Spinal cord (tissue), 9 donors: ENCODE measurements at regions not wholly inside any gene's neighbourhood (a gene's known extent, or its start where the extent isn't known, plus 50 kb on each side); places are given as distances from the start of the nearest gene placed in this dataset.

ENCODE experiments used
- DNase-seq, 6 donors: peaks; one replicate each; pipeline versions ENCODE4 v3.0.0 to v3.0.0-alpha.2; 2013 to 2015; ENCODE audit warnings: low spot score in 6 of 6, low read depth in 4 of 6
- H3K27ac ChIP-seq: one replicate; pipeline ENCODE4 v1.5.1; 2013; ENCODE audit warnings: low read depth, low read length, control low read depth
- H3K27me3 ChIP-seq: one replicate; pipeline ENCODE4 v1.6.1; 2013; ENCODE audit warnings: low read length; ENCODE audit not compliant: control insufficient read depth, insufficient read depth
- H3K36me3 ChIP-seq: one replicate; pipeline ENCODE4 v1.6.1; 2013; ENCODE audit warnings: low read length; ENCODE audit not compliant: control insufficient read depth, insufficient read depth
- H3K4me1 ChIP-seq: one replicate; pipeline ENCODE4 v1.6.1; 2013; ENCODE audit warnings: low read length; ENCODE audit not compliant: control insufficient read depth, insufficient read depth
- H3K4me3 ChIP-seq: one replicate; pipeline ENCODE4 v1.5.1; 2013; ENCODE audit warnings: low read depth, low read length, control low read depth
- H3K9me3 ChIP-seq: one replicate; pipeline ENCODE4 v1.6.1; 2013; ENCODE audit warnings: low read length; ENCODE audit not compliant: control insufficient read depth, insufficient read depth
- WGBS: methylation state at CpG from one replicate; pipeline ENCODE4 v1.1.5; 2013; ENCODE audit warnings: missing lambda C conversion rate; ENCODE audit not compliant: insufficient coverage; 5-methylcytosine and 5-hydroxymethylcytosine counted together
- donor health status: healthy.

DNA sequence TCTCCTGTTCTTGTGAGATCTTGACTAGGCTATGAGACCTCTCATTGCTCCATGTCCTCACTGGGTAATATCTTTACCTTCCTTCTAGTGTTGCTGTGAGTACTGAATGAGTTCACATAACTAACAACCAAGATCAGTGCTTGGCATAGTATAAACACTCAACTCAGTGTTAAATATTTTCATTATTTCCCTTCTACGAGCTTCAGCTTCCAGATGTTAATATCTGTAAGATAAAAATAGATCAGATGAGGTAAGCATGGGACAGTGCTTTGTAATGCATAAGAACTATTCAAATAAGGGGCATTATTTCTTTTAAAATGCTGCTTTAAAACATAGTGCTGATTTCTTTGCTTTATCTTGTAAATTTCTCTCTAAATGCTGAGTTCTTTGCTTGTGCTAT is 130.8 kb downstream of the DIPK2A start:
- H3K27me3 ChIP-seq = peaks cover 3% of the 10 kb centered on the region
- H3K27ac ChIP-seq = no peak overlapping the region
- no CpG with 5 or more reads among the region's 1 CpG for WGBS
- no peaks in the 10 kb centered on the region for H3K4me1 ChIP-seq
- peaks cover 9% of the 10 kb centered on the region for H3K9me3 ChIP-seq
- H3K36me3 ChIP-seq = no peaks in the 10 kb centered on the region
- no peak for DNase-seq
- H3K4me3 ChIP-seq = no peak overlapping the region

DNA sequence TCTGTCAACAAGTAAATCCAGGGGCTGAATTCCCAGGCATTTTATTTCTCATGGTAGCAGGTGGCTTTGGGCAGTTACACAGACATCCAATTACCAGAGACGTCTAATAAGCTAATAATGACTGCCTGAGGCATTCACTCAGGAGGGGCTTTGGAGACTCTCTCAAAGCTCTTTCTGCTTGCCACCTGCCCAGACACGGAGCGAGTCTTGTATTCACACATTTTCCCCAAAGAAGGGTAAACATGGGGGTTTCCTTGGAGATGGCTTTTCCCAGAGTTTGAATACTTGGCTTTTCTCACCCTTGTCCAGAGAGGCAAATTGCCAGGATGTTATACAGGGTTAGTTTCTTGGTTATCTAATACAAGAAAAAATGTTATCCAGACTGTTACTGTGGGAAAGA is 132.6 kb downstream of the DIPK2A start:
- WGBS = no CpG with 5 or more reads among the region's 3 CpGs
- peak; percentile 31 to 89 (median 47) for DNase-seq
- Histone ChIP-seq H3K9me3 (peaks cover 9% of the 10 kb centered on the region), H3K27me3 (peaks cover 3% of the 10 kb centered on the region), H3K4me3 (no peak overlapping the region), H3K4me1 (no peaks in the 10 kb centered on the region), H3K36me3 (no peaks in the 10 kb centered on the region), H3K27ac (no peak overlapping the region)

DNA sequence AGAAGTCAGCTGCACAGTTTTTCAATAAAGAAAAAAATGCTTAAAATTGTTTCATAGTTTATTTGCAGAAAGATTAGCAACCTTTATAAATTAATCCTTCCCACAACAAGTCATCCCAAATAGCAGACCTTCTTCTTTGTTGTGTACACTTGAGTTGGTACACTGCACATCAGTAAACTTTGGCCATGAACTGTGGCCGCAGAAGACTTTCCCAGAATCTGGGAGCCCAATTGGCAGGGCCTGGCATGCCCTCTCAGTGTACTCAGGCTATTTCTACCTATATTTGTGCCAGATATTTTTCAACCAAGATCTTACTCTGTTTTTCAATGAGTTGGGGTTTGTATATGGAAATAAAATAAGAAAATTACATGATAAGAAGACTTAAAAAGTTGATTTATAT is 133.1 kb downstream of the DIPK2A start:
- Histone ChIP-seq H3K27me3 (peaks cover 3% of the 10 kb centered on the region), H3K27ac (no peak overlapping the region), H3K9me3 (peaks cover 4% of the 10 kb centered on the region), H3K4me1 (no peaks in the 10 kb centered on the region), H3K36me3 (no peaks in the 10 kb centered on the region), H3K4me3 (no peak overlapping the region)
- no CpG with 5 or more reads among the region's 1 CpG for WGBS
- no peak for DNase-seq

DNA sequence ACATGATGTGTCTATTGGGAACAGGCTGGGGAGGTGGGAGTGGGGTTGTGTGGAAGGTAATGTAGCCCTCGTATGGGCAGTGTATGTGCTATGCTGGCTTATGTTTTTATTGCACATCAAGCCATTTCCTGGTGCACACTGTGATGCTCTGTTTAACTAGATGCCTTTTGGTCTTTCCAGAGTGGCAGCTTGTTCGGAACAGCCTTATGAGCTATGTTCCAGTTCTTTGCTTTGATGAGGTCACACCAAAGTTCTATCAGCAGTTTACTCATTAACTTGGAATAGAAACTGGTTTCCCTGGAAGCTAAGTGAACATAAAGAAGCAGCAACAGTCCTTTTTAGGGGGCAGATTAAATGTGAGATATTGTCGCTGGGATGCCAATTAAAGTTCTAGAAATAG is 133.9 kb downstream of the DIPK2A start:
- Histone ChIP-seq H3K4me1 (no peaks in the 10 kb centered on the region), H3K4me3 (no peak overlapping the region), H3K27me3 (no peaks in the 10 kb centered on the region), H3K36me3 (no peaks in the 10 kb centered on the region), H3K9me3 (no peaks in the 10 kb centered on the region), H3K27ac (no peak overlapping the region)
- no peak for DNase-seq
- 70% methylated on average over 2 of the region's 3 CpGs for WGBS

DNA sequence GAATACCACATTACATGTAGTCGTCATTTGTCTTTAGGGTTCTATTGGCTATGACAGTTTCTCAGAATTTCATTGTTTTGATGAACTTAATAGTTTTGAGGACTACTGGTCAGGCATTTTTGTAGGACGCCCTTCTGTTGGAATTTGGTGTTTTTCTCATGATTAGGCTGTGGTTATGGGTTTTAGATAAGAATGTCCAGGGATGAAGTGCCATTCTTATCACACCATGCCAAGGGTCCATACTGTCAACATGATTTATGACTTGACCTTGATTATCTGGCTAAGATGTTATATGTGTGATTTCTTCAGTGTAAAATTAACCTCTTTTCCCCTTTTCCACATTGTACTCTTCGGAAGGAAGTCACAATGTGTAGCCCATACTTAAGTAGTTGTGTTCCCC is 135.3 kb downstream of the DIPK2A start:
- Histone ChIP-seq H3K4me3 (no peak overlapping the region), H3K27ac (no peak overlapping the region), H3K9me3 (no peaks in the 10 kb centered on the region), H3K27me3 (no peaks in the 10 kb centered on the region), H3K4me1 (no peaks in the 10 kb centered on the region), H3K36me3 (no peaks in the 10 kb centered on the region)
- no CpG with 5 or more reads among the region's 3 CpGs for WGBS
- no peak for DNase-seq

DNA sequence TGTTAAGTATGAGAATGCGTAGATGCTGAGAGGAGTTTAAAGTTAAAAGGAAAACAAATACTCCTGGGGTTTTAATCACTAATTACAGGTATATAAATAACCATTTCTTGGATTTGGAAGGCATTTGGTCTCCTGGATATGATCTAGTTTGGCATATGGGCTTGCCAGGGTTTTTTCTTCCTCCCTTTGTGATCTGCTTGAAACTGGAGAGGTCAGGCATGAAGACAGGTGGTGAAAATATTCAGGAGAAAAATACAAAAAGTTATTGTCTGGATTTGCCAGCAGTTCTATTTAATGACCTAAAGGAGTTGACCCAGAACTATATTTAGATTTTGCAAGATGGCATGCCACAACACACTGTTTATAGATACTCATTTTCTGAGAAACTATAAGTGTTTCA is 136.3 kb downstream of the DIPK2A start:
- Histone ChIP-seq H3K36me3 (no peaks in the 10 kb centered on the region), H3K27me3 (no peaks in the 10 kb centered on the region), H3K27ac (no peak overlapping the region), H3K4me3 (no peak overlapping the region), H3K4me1 (no peaks in the 10 kb centered on the region), H3K9me3 (no peaks in the 10 kb centered on the region)
- no peak for DNase-seq
- no CpG with 5 or more reads among the region's 1 CpG for WGBS

DNA sequence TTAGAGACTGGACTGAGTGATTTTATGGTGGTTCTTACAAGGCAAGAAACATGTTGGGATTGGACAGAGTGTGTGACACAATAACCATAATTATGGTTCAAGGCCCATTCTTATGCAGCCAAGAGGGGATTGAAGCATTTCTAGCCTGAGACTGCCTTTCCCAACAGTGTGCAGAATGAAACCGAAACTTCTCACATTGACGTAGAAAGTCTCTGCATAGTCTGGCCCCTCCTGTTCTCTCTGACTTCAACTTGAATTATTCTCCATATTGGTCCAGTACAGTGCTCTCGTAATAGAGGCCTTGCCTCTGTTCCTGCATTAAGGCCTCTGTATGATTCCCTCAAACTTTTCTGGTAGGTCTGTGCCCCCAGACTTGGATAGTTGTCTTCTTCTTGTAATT is 138.3 kb downstream of the DIPK2A start:
- no peak overlapping the region for H3K27ac ChIP-seq

DNA sequence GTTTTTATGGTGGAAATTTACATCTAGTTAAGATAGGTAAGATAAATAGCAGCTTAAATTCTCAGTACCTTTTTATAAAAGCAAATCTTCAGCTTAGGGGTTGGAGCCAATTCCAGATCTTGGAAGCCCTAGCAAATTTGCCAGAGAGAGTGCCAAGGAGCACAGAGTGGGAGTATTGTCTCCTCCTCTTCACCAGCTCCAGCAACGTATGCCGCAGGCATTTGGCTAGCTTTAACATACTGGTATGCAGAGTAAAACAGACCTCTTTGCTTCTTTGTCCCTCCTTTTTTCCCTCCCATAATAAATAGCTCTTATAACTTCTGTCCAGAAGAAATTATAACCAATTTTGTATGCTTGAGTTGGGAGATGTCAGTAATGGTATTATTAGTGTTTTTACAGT is 140.4 kb downstream of the DIPK2A start:
- Histone ChIP-seq H3K4me1 (no peaks in the 10 kb centered on the region), H3K27me3 (no peaks in the 10 kb centered on the region), H3K27ac (no peak overlapping the region), H3K9me3 (no peaks in the 10 kb centered on the region), H3K4me3 (no peak overlapping the region), H3K36me3 (no peaks in the 10 kb centered on the region)
- no CpG with 5 or more reads among the region's 2 CpGs for WGBS
- DNase-seq = peak in 1 of 6 donors; percentile 77

More for the DNA sequence above, 138.3 kb downstream of the DIPK2A start:
- Histone ChIP-seq H3K27me3 (no peaks in the 10 kb centered on the region), H3K4me3 (no peak overlapping the region), H3K36me3 (no peaks in the 10 kb centered on the region), H3K4me1 (no peaks in the 10 kb centered on the region), H3K9me3 (no peaks in the 10 kb centered on the region)
- 92% methylated on average over 3 of the region's 3 CpGs for WGBS
- DNase-seq = no peak

DNA sequence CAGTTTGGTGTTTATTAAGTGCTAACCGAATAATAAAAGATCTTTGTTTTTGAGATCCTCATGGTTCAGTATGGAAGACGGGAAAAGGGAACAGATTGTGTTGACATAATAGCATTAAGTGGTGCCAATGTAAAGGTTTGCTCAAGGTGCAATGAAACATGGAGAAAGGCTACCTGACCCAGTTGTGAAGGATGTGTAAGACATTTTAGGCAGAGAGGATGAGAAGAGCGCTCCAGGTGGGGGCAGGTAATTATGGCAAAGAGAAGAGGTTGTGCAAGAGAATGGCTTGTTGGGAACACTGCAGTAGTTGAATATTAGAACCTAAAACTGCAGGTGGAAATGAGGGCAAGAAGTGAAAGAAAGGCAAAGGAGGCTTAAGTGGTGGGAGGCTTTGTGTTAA is 140.8 kb downstream of the DIPK2A start:
- Histone ChIP-seq H3K27me3 (no peaks in the 10 kb centered on the region), H3K9me3 (no peaks in the 10 kb centered on the region), H3K4me3 (no peak overlapping the region), H3K36me3 (no peaks in the 10 kb centered on the region), H3K27ac (no peak overlapping the region), H3K4me1 (no peaks in the 10 kb centered on the region)
- WGBS = 69% methylated on average over 3 of the region's 3 CpGs
- no peak for DNase-seq

GRCh38 chr3:144114767-144115166 is 143.1 kb downstream of the DIPK2A start:
- 80% methylated on average over 1 of the region's 2 CpGs for WGBS
- no peaks in the 10 kb centered on the region for H3K4me1 ChIP-seq
- H3K9me3 ChIP-seq = no peaks in the 10 kb centered on the region
- no peaks in the 10 kb centered on the region for H3K27me3 ChIP-seq
- no peak overlapping the region for H3K27ac ChIP-seq
- no peak for DNase-seq
- no peak overlapping the region for H3K4me3 ChIP-seq
- H3K36me3 ChIP-seq = no peaks in the 10 kb centered on the region
